ENCODE measurements at regions not wholly inside any gene's neighbourhood (a gene's known extent, or its start where the extent isn't known, plus 50 kb on each side); places are given as distances from the start of the nearest gene placed in this dataset.

GRCh38 chr15:36401586-36401966, 177.8 kb upstream of the CDIN1 start:
- DNase-seq (no peak), ATAC-seq (no peak)
- Mint-ChIP-seq H3K4me1 (no peaks in the 10 kb centered on the region), H3K4me3 (no peak overlapping the region), H3K9me3 (peaks cover 6 to 9% of the 10 kb centered on the region in 2 donors), H3K27me3 (ENCODE audit: low read depth in 2 of 2) (no peaks in the 10 kb centered on the region), H3K36me3 (no peaks in the 10 kb centered on the region), H3K27ac (no peak overlapping the region)
- WGBS (ENCODE audit: insufficient coverage), result 100% methylated on average over 1 of the region's 3 CpGs
- intact Hi-C loops (cut with micrococcal nuclease), result no loop called here
- no peaks in the 10 kb centered on the region for H3K27me3 ChIP-seq (ENCODE audit: control insufficient read depth, insufficient read depth, low read length)
- no peak for TF ChIP-seq CTCF (IDR thresholded peaks at IDR 0.05)
- H3K27ac ChIP-seq (ENCODE audit: low read length), result no peak overlapping the region
- H3K4me1 ChIP-seq (ENCODE audit: control insufficient read depth, insufficient read depth, low read length), result no peaks in the 10 kb centered on the region
- H3K9me3 ChIP-seq (ENCODE audit: control insufficient read depth, insufficient read depth, low read length), result no peaks in the 10 kb centered on the region
- H3K4me3 ChIP-seq (ENCODE audit: low read length), result no peak overlapping the region
- no peaks in the 10 kb centered on the region for H3K36me3 ChIP-seq (ENCODE audit: control insufficient read depth, insufficient read depth, low read length)

GRCh38 chr15:36403351-36403750, 176.1 kb upstream of the CDIN1 start:
- DNase-seq, result no peak
- Histone ChIP-seq H3K36me3 (ENCODE audit: control insufficient read depth, insufficient read depth, low read length) (no peaks in the 10 kb centered on the region), H3K27me3 (ENCODE audit: control insufficient read depth, insufficient read depth, low read length) (no peaks in the 10 kb centered on the region), H3K9me3 (ENCODE audit: control insufficient read depth, insufficient read depth, low read length) (no peaks in the 10 kb centered on the region), H3K4me3 (ENCODE audit: low read length) (no peak overlapping the region), H3K27ac (ENCODE audit: low read length) (no peak overlapping the region), H3K4me1 (ENCODE audit: control insufficient read depth, insufficient read depth, low read length) (no peaks in the 10 kb centered on the region)
- Mint-ChIP-seq H3K4me1 (no peaks in the 10 kb centered on the region), H3K27ac (no peak overlapping the region), H3K4me3 (no peak overlapping the region), H3K27me3 (ENCODE audit: low read depth in 2 of 2) (no peaks in the 10 kb centered on the region), H3K36me3 (no peaks in the 10 kb centered on the region), H3K9me3 (peaks cover 8 to 10% of the 10 kb centered on the region in 2 donors)
- ATAC-seq, result no peak
- WGBS (ENCODE audit: insufficient coverage), result 69% methylated on average over 3 of the region's 5 CpGs
- TF ChIP-seq CTCF (IDR thresholded peaks at IDR 0.05), result no peak
- intact Hi-C loops (cut with micrococcal nuclease), result no loop called here

GRCh38 chr15:36406366-36406765, 173.1 kb upstream of the CDIN1 start:
- no peaks in the 10 kb centered on the region for H3K36me3 ChIP-seq (ENCODE audit: control insufficient read depth, insufficient read depth, low read length)
- Mint-ChIP-seq H3K9me3 (peaks cover 6 to 11% of the 10 kb centered on the region in 2 donors), H3K27me3 (ENCODE audit: low read depth in 2 of 2) (no peaks in the 10 kb centered on the region), H3K36me3 (no peaks in the 10 kb centered on the region), H3K4me1 (no peaks in the 10 kb centered on the region), H3K4me3 (no peak overlapping the region), H3K27ac (no peak overlapping the region)
- no peaks in the 10 kb centered on the region for H3K27me3 ChIP-seq (ENCODE audit: control insufficient read depth, insufficient read depth, low read length)
- DNase-seq, result no peak
- no peak overlapping the region for H3K27ac ChIP-seq (ENCODE audit: low read length)
- no peaks in the 10 kb centered on the region for H3K9me3 ChIP-seq (ENCODE audit: control insufficient read depth, insufficient read depth, low read length)
- intact Hi-C loops (cut with micrococcal nuclease), result no loop called here
- no peaks in the 10 kb centered on the region for H3K4me1 ChIP-seq (ENCODE audit: control insufficient read depth, insufficient read depth, low read length)
- WGBS (ENCODE audit: insufficient coverage), result 61% methylated on average over 3 of the region's 3 CpGs
- ATAC-seq, result no peak
- TF ChIP-seq CTCF (IDR thresholded peaks at IDR 0.05), result no peak
- no peak overlapping the region for H3K4me3 ChIP-seq (ENCODE audit: low read length)

- Mint-ChIP-seq H3K36me3 (no peaks in the 10 kb centered on the region), H3K4me3 (no peak overlapping the region), H3K9me3 (peaks cover 6 to 11% of the 10 kb centered on the region in 2 donors), H3K27me3 (ENCODE audit: low read depth in 2 of 2) (no peaks in the 10 kb centered on the region), H3K27ac (no peak overlapping the region), H3K4me1 (no peaks in the 10 kb centered on the region)
- Histone ChIP-seq H3K9me3 (ENCODE audit: control insufficient read depth, insufficient read depth, low read length) (no peaks in the 10 kb centered on the region), H3K4me3 (ENCODE audit: low read length) (no peak overlapping the region), H3K4me1 (ENCODE audit: control insufficient read depth, insufficient read depth, low read length) (no peaks in the 10 kb centered on the region), H3K27ac (ENCODE audit: low read length) (no peak overlapping the region), H3K27me3 (ENCODE audit: control insufficient read depth, insufficient read depth, low read length) (no peaks in the 10 kb centered on the region), H3K36me3 (ENCODE audit: control insufficient read depth, insufficient read depth, low read length) (no peaks in the 10 kb centered on the region)
- no peak for TF ChIP-seq CTCF (IDR thresholded peaks at IDR 0.05)
- DNase-seq (no peak), ATAC-seq (no peak)
- intact Hi-C loops (cut with micrococcal nuclease), result no loop called here
- WGBS (ENCODE audit: insufficient coverage), result 67% methylated on average over 2 of the region's 3 CpGs
Measured at GRCh38 chr15:36406911-36407310, 172.5 kb upstream of the CDIN1 start.

Data from natural killer cell (primary cell).